ENCODE measurements at regions not wholly inside any gene's neighbourhood (a gene's known extent, or its start where the extent isn't known, plus 50 kb on each side); places are given as distances from the start of the nearest gene placed in this dataset.

- H3K4me1 ChIP-seq (ENCODE audit: insufficient read depth, low read length): peaks cover 66% of the 10 kb centered on the region
- 91% methylated on average over 18 of the region's 18 CpGs for WGBS
- H3K27ac ChIP-seq (ENCODE audit: low read depth, low read length): no peak overlapping the region
- no peaks in the 10 kb centered on the region for H3K27me3 ChIP-seq (ENCODE audit: insufficient read depth, low read length)
- H3K9me3 ChIP-seq (ENCODE audit: insufficient read depth, low read depth, low read length): no peaks in the 10 kb centered on the region
- no peaks in the 10 kb centered on the region for H3K36me3 ChIP-seq (ENCODE audit: insufficient read depth, low read length)
- no peak overlapping the region for H3K9ac ChIP-seq (ENCODE audit: low read depth, low read length)
- no peak overlapping the region for H3K4me3 ChIP-seq (ENCODE audit: low read length)
Observed at GRCh38 chr13:99859178-99860177, 112.1 kb downstream of the ZIC5 start.

GRCh38 chr13:99857738-99858137, 113.8 kb downstream of the ZIC5 start:
- no peaks in the 10 kb centered on the region for H3K9me3 ChIP-seq (ENCODE audit: insufficient read depth, low read depth, low read length)
- H3K27me3 ChIP-seq (ENCODE audit: insufficient read depth, low read length): no peaks in the 10 kb centered on the region
- no peaks in the 10 kb centered on the region for H3K36me3 ChIP-seq (ENCODE audit: insufficient read depth, low read length)
- no peak overlapping the region for H3K4me3 ChIP-seq (ENCODE audit: low read length)
- peaks cover 66% of the 10 kb centered on the region for H3K4me1 ChIP-seq (ENCODE audit: insufficient read depth, low read length)
- no peak overlapping the region for H3K9ac ChIP-seq (ENCODE audit: low read depth, low read length)
- H3K27ac ChIP-seq (ENCODE audit: low read depth, low read length): no peak overlapping the region

- Histone ChIP-seq H3K9me3 (ENCODE audit: insufficient read depth, low read depth, low read length) (no peaks in the 10 kb centered on the region), H3K4me1 (ENCODE audit: insufficient read depth, low read length) (peaks cover 57% of the 10 kb centered on the region), H3K27ac (ENCODE audit: low read depth, low read length) (no peak overlapping the region), H3K9ac (ENCODE audit: low read depth, low read length) (no peak overlapping the region), H3K36me3 (ENCODE audit: insufficient read depth, low read length) (no peaks in the 10 kb centered on the region), H3K4me3 (ENCODE audit: low read length) (no peak overlapping the region), H3K27me3 (ENCODE audit: insufficient read depth, low read length) (no peaks in the 10 kb centered on the region)
- WGBS: 89% methylated on average over 9 of the region's 9 CpGs
Observed at GRCh38 chr13:99855526-99856420, 115.8 kb downstream of the ZIC5 start.

GRCh38 chr13:99854366-99854765, 117.2 kb downstream of the ZIC5 start:
- Histone ChIP-seq H3K36me3 (ENCODE audit: insufficient read depth, low read length) (no peaks in the 10 kb centered on the region), H3K27ac (ENCODE audit: low read depth, low read length) (no peak overlapping the region), H3K27me3 (ENCODE audit: insufficient read depth, low read length) (no peaks in the 10 kb centered on the region), H3K4me3 (ENCODE audit: low read length) (no peak overlapping the region), H3K4me1 (ENCODE audit: insufficient read depth, low read length) (peaks cover 49% of the 10 kb centered on the region), H3K9me3 (ENCODE audit: insufficient read depth, low read depth, low read length) (no peaks in the 10 kb centered on the region), H3K9ac (ENCODE audit: low read depth, low read length) (no peak overlapping the region)
- WGBS: 92% methylated on average over 13 of the region's 13 CpGs

- H3K9ac ChIP-seq (ENCODE audit: low read depth, low read length): no peak overlapping the region
- H3K27me3 ChIP-seq (ENCODE audit: insufficient read depth, low read length): no peaks in the 10 kb centered on the region
- H3K27ac ChIP-seq (ENCODE audit: low read depth, low read length): no peak overlapping the region
- no peak overlapping the region for H3K4me3 ChIP-seq (ENCODE audit: low read length)
- no peaks in the 10 kb centered on the region for H3K9me3 ChIP-seq (ENCODE audit: insufficient read depth, low read depth, low read length)
- 79% methylated on average over 10 of the region's 10 CpGs for WGBS
- no peaks in the 10 kb centered on the region for H3K36me3 ChIP-seq (ENCODE audit: insufficient read depth, low read length)
- peaks cover 15% of the 10 kb centered on the region for H3K4me1 ChIP-seq (ENCODE audit: insufficient read depth, low read length)
Observed at GRCh38 chr13:99847318-99847750, 124.2 kb downstream of the ZIC5 start.

- no peaks in the 10 kb centered on the region for H3K27me3 ChIP-seq (ENCODE audit: insufficient read depth, low read length)
- H3K4me3 ChIP-seq (ENCODE audit: low read length): no peak overlapping the region
- 91% methylated on average over 28 of the region's 29 CpGs for WGBS
- no peaks in the 10 kb centered on the region for H3K36me3 ChIP-seq (ENCODE audit: insufficient read depth, low read length)
- H3K9ac ChIP-seq (ENCODE audit: low read depth, low read length): no peak overlapping the region
- H3K9me3 ChIP-seq (ENCODE audit: insufficient read depth, low read depth, low read length): no peaks in the 10 kb centered on the region
- peaks cover 10% of the 10 kb centered on the region; the same call in 1 of the 2 replicates for H3K4me1 ChIP-seq (ENCODE audit: insufficient read depth, low read length)
- no peak overlapping the region for H3K27ac ChIP-seq (ENCODE audit: low read depth, low read length)
Observed at GRCh38 chr13:99845161-99845874, 126.2 kb downstream of the ZIC5 start.

GRCh38 chr13:99844421-99844820, 127.1 kb downstream of the ZIC5 start:
- no peaks in the 10 kb centered on the region for H3K36me3 ChIP-seq (ENCODE audit: insufficient read depth, low read length)
- WGBS: 90% methylated on average over 8 of the region's 8 CpGs
- H3K9me3 ChIP-seq (ENCODE audit: insufficient read depth, low read depth, low read length): no peaks in the 10 kb centered on the region
- no peak overlapping the region for H3K9ac ChIP-seq (ENCODE audit: low read depth, low read length)
- H3K27me3 ChIP-seq (ENCODE audit: insufficient read depth, low read length): no peaks in the 10 kb centered on the region
- H3K4me1 ChIP-seq (ENCODE audit: insufficient read depth, low read length): peaks cover 10% of the 10 kb centered on the region; the same call in 1 of the 2 replicates
- no peak overlapping the region for H3K4me3 ChIP-seq (ENCODE audit: low read length)
- no peak overlapping the region for H3K27ac ChIP-seq (ENCODE audit: low read depth, low read length)

GRCh38 chr13:99843872-99844271, 127.7 kb downstream of the ZIC5 start:
- Histone ChIP-seq H3K36me3 (ENCODE audit: insufficient read depth, low read length) (no peaks in the 10 kb centered on the region), H3K27ac (ENCODE audit: low read depth, low read length) (no peak overlapping the region), H3K4me1 (ENCODE audit: insufficient read depth, low read length) (peaks cover 10% of the 10 kb centered on the region; the same call in 1 of the 2 replicates), H3K4me3 (ENCODE audit: low read length) (no peak overlapping the region), H3K9ac (ENCODE audit: low read depth, low read length) (no peak overlapping the region), H3K27me3 (ENCODE audit: insufficient read depth, low read length) (no peaks in the 10 kb centered on the region), H3K9me3 (ENCODE audit: insufficient read depth, low read depth, low read length) (no peaks in the 10 kb centered on the region)
- 94% methylated on average over 9 of the region's 9 CpGs for WGBS

GRCh38 chr13:99842405-99842804, 129.2 kb downstream of the ZIC5 start:
- 96% methylated on average over 1 of the region's 1 CpG for WGBS
- Histone ChIP-seq H3K9me3 (ENCODE audit: insufficient read depth, low read depth, low read length) (no peaks in the 10 kb centered on the region), H3K27me3 (ENCODE audit: insufficient read depth, low read length) (no peaks in the 10 kb centered on the region), H3K4me3 (ENCODE audit: low read length) (no peak overlapping the region), H3K27ac (ENCODE audit: low read depth, low read length) (no peak overlapping the region), H3K9ac (ENCODE audit: low read depth, low read length) (no peak overlapping the region), H3K36me3 (ENCODE audit: insufficient read depth, low read length) (no peaks in the 10 kb centered on the region), H3K4me1 (ENCODE audit: insufficient read depth, low read length) (peaks cover 5% of the 10 kb centered on the region; the same call in 1 of the 2 replicates)

- WGBS: 94% methylated on average over 4 of the region's 4 CpGs
- no peak overlapping the region for H3K27ac ChIP-seq (ENCODE audit: low read depth, low read length)
- no peak overlapping the region for H3K9ac ChIP-seq (ENCODE audit: low read depth, low read length)
- peaks cover 5% of the 10 kb centered on the region; the same call in 1 of the 2 replicates for H3K4me1 ChIP-seq (ENCODE audit: insufficient read depth, low read length)
- no peak overlapping the region for H3K4me3 ChIP-seq (ENCODE audit: low read length)
- no peaks in the 10 kb centered on the region for H3K9me3 ChIP-seq (ENCODE audit: insufficient read depth, low read depth, low read length)
- H3K36me3 ChIP-seq (ENCODE audit: insufficient read depth, low read length): no peaks in the 10 kb centered on the region
- no peaks in the 10 kb centered on the region; the same call in 1 of the 2 replicates for H3K27me3 ChIP-seq (ENCODE audit: insufficient read depth, low read length)
Observed at GRCh38 chr13:99836291-99836690, 135.3 kb downstream of the ZIC5 start.

Measured in HUES64 (cell line).